ENCODE measurements at regions not wholly inside any gene's neighbourhood (a gene's known extent, or its start where the extent isn't known, plus 50 kb on each side); places are given as distances from the start of the nearest gene placed in this dataset.
"Not testable (repeated sequence)": the region's sequence is repeated elsewhere in the genome, so short reads cannot be mapped to it uniquely, and the experiment has no call there.

DNA sequence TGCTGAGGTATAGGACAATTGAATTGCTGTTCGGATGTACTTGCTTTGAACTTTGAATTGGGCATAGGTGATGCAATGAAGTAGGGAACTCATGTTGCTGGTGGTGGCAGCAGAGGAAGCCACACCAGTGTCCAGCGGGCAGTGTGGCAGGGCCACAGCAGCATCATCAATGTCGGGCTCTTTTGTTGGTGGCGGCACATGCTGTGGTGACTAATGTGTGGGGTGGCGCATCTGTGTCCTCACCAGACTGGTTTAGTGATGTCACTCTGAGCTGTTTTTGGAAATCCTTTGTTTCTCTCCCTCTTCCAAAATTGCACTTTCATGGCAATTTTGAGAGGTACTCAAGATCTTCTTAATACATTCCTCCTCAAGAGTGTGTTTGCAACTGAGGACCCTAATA, 187.6 kb downstream of the ETNK1 start:
- Histone ChIP-seq H4K20me1 (ENCODE audit: low read depth, low read length) (no peaks in the 10 kb centered on the region), H3K9ac (ENCODE audit: low read length) (no peak overlapping the region), H3K9me3 (ENCODE audit: insufficient read depth, low read length) (no peaks in the 10 kb centered on the region), H3K27me3 (ENCODE audit: low read length) (no peaks in the 10 kb centered on the region), H3K9me2 (replicated peaks; ENCODE audit: insufficient read depth, low read length) (no peaks in the 10 kb centered on the region), H3K4me3 (ENCODE audit: insufficient read depth, low read length, poor library complexity, severe bottlenecking) (no peak overlapping the region), H2AFZ (ENCODE audit: low read depth, low read length, severe bottlenecking) (no peak overlapping the region), H3K4me2 (ENCODE audit: low read depth, low read length, poor library complexity, severe bottlenecking) (no peak overlapping the region), H3K79me2 (ENCODE audit: insufficient read depth, low read length) (no peaks in the 10 kb centered on the region), H3F3A (ENCODE audit: insufficient read depth) (no peaks in the 10 kb centered on the region), H3K27ac (ENCODE audit: low read depth, low read length) (no peak overlapping the region), H3K36me3 (ENCODE audit: low read length) (no peaks in the 10 kb centered on the region)
- TF ChIP-seq EZH2phosphoT487 (conservative IDR thresholded peaks at IDR 0.05; ENCODE audit: low read length) = no peak
- TF ChIP-seq, protein P1, sequence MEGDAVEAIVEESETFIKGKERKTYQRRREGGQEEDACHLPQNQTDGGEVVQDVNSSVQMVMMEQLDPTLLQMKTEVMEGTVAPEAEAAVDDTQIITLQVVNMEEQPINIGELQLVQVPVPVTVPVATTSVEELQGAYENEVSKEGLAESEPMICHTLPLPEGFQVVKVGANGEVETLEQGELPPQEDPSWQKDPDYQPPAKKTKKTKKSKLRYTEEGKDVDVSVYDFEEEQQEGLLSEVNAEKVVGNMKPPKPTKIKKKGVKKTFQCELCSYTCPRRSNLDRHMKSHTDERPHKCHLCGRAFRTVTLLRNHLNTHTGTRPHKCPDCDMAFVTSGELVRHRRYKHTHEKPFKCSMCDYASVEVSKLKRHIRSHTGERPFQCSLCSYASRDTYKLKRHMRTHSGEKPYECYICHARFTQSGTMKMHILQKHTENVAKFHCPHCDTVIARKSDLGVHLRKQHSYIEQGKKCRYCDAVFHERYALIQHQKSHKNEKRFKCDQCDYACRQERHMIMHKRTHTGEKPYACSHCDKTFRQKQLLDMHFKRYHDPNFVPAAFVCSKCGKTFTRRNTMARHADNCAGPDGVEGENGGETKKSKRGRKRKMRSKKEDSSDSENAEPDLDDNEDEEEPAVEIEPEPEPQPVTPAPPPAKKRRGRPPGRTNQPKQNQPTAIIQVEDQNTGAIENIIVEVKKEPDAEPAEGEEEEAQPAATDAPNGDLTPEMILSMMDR (IDR thresholded peaks at IDR 0.05; ENCODE audit: insufficient read depth, low read length, poor library complexity, severe bottlenecking) = no peak

DNA sequence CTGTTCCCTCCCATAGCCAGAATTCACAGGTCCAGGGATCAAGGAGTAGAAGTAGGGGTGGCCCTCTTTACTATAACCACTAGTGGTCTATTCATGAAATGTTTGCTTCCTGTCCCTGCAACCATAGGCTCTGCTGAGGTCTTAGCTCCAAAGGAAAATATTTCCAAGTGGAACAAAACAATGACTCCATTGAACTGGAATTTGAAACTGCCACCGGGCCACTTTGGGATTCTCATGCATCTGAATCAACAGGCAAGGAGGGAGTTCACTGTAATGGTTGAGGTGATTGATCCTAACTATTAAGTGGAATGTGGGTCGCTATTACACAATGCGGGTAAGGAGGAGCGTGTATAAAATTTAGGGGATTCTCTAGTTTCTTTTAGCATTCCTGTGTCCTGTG, 197.0 kb downstream of the ETNK1 start:
- TF ChIP-seq, protein P1 (IDR thresholded peaks at IDR 0.05; ENCODE audit: insufficient read depth, low read length, poor library complexity, severe bottlenecking) = no peak
- TF ChIP-seq EZH2phosphoT487 (conservative IDR thresholded peaks at IDR 0.05; ENCODE audit: low read length) = no peak
- Histone ChIP-seq H3F3A (ENCODE audit: insufficient read depth) (no peaks in the 10 kb centered on the region), H3K9me3 (ENCODE audit: insufficient read depth, low read length) (no peaks in the 10 kb centered on the region), H3K9ac (ENCODE audit: low read length) (no peak overlapping the region), H4K20me1 (ENCODE audit: low read depth, low read length) (no peaks in the 10 kb centered on the region), H3K79me2 (ENCODE audit: insufficient read depth, low read length) (no peaks in the 10 kb centered on the region), H3K9me2 (replicated peaks; ENCODE audit: insufficient read depth, low read length) (no peaks in the 10 kb centered on the region), H3K36me3 (ENCODE audit: low read length) (no peaks in the 10 kb centered on the region), H3K27ac (ENCODE audit: low read depth, low read length) (no peak overlapping the region), H2AFZ (ENCODE audit: low read depth, low read length, severe bottlenecking) (no peak overlapping the region), H3K27me3 (ENCODE audit: low read length) (no peaks in the 10 kb centered on the region), H3K4me3 (ENCODE audit: insufficient read depth, low read length, poor library complexity, severe bottlenecking) (no peak overlapping the region), H3K4me2 (ENCODE audit: low read depth, low read length, poor library complexity, severe bottlenecking) (no peak overlapping the region)

DNA sequence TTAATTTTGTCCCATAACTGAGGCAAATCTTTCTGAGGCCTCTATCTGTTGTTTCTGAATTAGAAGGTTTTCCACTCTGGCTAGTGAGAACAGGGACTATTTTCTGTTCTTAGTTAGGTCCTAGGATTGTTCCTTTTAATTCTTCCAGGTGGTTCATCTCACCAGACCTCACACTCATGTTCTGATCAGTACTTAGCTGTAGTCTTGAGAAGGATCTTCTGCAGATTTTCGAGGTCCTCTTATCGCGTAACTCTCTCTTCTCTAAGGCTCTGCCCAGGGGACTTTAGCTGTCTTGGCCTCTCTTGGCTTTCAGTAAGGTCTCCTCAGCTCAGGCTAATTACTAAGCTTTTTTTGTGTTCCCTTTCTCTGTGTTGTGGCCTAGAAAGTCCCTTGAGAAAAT, 201.1 kb downstream of the ETNK1 start:
- Histone ChIP-seq H3K36me3 (ENCODE audit: low read length) (no peaks in the 10 kb centered on the region), H3K9me2 (replicated peaks; ENCODE audit: insufficient read depth, low read length) (no peaks in the 10 kb centered on the region), H3K4me2 (ENCODE audit: low read depth, low read length, poor library complexity, severe bottlenecking) (no peak overlapping the region), H3K9ac (ENCODE audit: low read length) (no peak overlapping the region), H3K4me3 (ENCODE audit: insufficient read depth, low read length, poor library complexity, severe bottlenecking) (no peak overlapping the region), H4K20me1 (ENCODE audit: low read depth, low read length) (no peaks in the 10 kb centered on the region), H3K27ac (ENCODE audit: low read depth, low read length) (no peak overlapping the region), H3K79me2 (ENCODE audit: insufficient read depth, low read length) (no peaks in the 10 kb centered on the region), H3F3A (ENCODE audit: insufficient read depth) (no peaks in the 10 kb centered on the region), H3K27me3 (ENCODE audit: low read length) (no peaks in the 10 kb centered on the region), H2AFZ (ENCODE audit: low read depth, low read length, severe bottlenecking) (no peak overlapping the region), H3K9me3 (ENCODE audit: insufficient read depth, low read length) (no peaks in the 10 kb centered on the region)
- TF ChIP-seq EZH2phosphoT487 (conservative IDR thresholded peaks at IDR 0.05; ENCODE audit: low read length) = no peak
- TF ChIP-seq, protein P1 (IDR thresholded peaks at IDR 0.05; ENCODE audit: insufficient read depth, low read length, poor library complexity, severe bottlenecking) = no peak

DNA sequence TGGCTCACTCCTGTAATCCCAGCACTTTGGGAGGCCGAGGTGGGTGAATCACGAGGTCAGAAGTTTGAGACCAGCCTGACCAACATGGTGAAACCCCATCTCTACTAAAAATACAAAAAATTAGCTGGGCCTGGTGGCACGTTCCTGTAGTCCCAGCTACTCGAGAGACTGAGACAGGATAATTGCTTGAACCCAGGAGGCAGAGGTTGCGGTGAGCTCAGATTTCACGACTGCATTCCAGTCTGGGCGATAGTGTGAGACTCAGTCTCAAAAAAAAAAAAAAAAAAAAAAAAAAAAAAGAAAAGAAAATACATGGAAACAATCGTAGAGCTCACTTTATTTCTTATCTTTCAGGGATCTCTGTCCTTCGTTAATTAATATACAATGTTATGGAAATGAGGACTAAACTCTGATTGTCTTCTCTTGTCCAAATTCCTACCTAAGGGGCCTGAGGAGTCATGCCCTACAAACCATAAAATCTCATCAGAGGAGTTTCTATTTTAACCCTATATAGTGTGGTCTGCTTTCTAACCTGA, 201.5 kb downstream of the ETNK1 start:
- not testable (repeated sequence) for H3K36me3 ChIP-seq (ENCODE audit: low read length); H3K79me2 ChIP-seq (ENCODE audit: insufficient read depth, low read length); H3K27me3 ChIP-seq (ENCODE audit: low read length); H3K9ac ChIP-seq (ENCODE audit: low read length); H3F3A ChIP-seq (ENCODE audit: insufficient read depth); H3K4me3 ChIP-seq (ENCODE audit: insufficient read depth, low read length, poor library complexity, severe bottlenecking); H2AFZ ChIP-seq (ENCODE audit: low read depth, low read length, severe bottlenecking); H3K27ac ChIP-seq (ENCODE audit: low read depth, low read length); H3K9me3 ChIP-seq (ENCODE audit: insufficient read depth, low read length); H3K4me2 ChIP-seq (ENCODE audit: low read depth, low read length, poor library complexity, severe bottlenecking); H3K9me2 ChIP-seq (replicated peaks; ENCODE audit: insufficient read depth, low read length); H4K20me1 ChIP-seq (ENCODE audit: low read depth, low read length)
